ENCODE measurements at regions not wholly inside any gene's neighbourhood (a gene's known extent, or its start where the extent isn't known, plus 50 kb on each side); places are given as distances from the start of the nearest gene placed in this dataset.

DNA sequence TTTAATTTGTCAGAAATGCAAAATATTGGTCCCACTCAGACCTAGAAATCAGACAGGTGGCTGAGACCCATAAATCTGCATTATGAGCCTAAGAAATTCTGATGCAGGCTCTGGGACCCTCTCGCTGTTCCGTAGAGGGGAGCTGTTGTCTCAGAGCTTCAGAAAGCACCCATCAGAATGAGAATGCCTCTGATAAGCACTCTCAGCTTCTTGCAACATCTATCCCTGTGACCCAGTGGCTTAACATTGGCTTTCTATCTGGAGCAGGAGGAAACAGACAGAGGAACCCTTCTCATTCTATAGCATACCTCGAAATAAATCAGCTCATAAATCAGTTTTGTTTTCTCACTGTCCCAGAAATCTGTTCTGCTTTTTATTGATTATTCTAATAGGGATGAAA, 184.6 kb upstream of the SP4 start:
- TF ChIP-seq EZH2 (IDR thresholded peaks at IDR 0.05; ENCODE audit: low read length, unreplicated experiment): no peak
- TF ChIP-seq EZH2phosphoT487 (IDR thresholded peaks at IDR 0.05; ENCODE audit: borderline replicate concordance, low read length): no peak
- TF ChIP-seq, protein P1, sequence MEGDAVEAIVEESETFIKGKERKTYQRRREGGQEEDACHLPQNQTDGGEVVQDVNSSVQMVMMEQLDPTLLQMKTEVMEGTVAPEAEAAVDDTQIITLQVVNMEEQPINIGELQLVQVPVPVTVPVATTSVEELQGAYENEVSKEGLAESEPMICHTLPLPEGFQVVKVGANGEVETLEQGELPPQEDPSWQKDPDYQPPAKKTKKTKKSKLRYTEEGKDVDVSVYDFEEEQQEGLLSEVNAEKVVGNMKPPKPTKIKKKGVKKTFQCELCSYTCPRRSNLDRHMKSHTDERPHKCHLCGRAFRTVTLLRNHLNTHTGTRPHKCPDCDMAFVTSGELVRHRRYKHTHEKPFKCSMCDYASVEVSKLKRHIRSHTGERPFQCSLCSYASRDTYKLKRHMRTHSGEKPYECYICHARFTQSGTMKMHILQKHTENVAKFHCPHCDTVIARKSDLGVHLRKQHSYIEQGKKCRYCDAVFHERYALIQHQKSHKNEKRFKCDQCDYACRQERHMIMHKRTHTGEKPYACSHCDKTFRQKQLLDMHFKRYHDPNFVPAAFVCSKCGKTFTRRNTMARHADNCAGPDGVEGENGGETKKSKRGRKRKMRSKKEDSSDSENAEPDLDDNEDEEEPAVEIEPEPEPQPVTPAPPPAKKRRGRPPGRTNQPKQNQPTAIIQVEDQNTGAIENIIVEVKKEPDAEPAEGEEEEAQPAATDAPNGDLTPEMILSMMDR (conservative IDR thresholded peaks at IDR 0.05; ENCODE audit: low read depth, low read length): no peak
- no TSS peak for BruUV-seq (replicated peaks)
- H3K4me2 ChIP-seq (ENCODE audit: low read length): no peak overlapping the region
- H3K4me3 ChIP-seq (ENCODE audit: low read length): no peak overlapping the region
- intact Hi-C loops (cut with micrococcal nuclease): no loop called here
- no peak for DNase-seq
- no peak for ATAC-seq
- no peaks in the 10 kb centered on the region for H3K9me3 ChIP-seq (ENCODE audit: low read length)
- no peaks in the 10 kb centered on the region for H4K20me1 ChIP-seq (ENCODE audit: low read length)
- no peaks in the 10 kb centered on the region for H3F3A ChIP-seq (ENCODE audit: low read length, unreplicated experiment)
- no peak overlapping the region for H3K9ac ChIP-seq (ENCODE audit: low read length)
- H3K27me3 ChIP-seq (ENCODE audit: low read length): peaks cover 79% of the 10 kb centered on the region
- POLR2A ChIA-PET (ENCODE audit: unreplicated experiment): no interaction called here
- no peaks in the 10 kb centered on the region for H3K9me2 ChIP-seq (replicated peaks; ENCODE audit: low read length)
- CTCF ChIA-PET: no interaction called here
- no peak overlapping the region for H2AFZ ChIP-seq (ENCODE audit: low read length)
- H3K79me2 ChIP-seq (ENCODE audit: low read length): no peaks in the 10 kb centered on the region
- no peak overlapping the region for H3K27ac ChIP-seq (ENCODE audit: low read length)
- H3K4me1 ChIP-seq (ENCODE audit: insufficient read depth, low read length): no peaks in the 10 kb centered on the region
- H3K36me3 ChIP-seq (ENCODE audit: low read depth, low read length): no peaks in the 10 kb centered on the region

DNA sequence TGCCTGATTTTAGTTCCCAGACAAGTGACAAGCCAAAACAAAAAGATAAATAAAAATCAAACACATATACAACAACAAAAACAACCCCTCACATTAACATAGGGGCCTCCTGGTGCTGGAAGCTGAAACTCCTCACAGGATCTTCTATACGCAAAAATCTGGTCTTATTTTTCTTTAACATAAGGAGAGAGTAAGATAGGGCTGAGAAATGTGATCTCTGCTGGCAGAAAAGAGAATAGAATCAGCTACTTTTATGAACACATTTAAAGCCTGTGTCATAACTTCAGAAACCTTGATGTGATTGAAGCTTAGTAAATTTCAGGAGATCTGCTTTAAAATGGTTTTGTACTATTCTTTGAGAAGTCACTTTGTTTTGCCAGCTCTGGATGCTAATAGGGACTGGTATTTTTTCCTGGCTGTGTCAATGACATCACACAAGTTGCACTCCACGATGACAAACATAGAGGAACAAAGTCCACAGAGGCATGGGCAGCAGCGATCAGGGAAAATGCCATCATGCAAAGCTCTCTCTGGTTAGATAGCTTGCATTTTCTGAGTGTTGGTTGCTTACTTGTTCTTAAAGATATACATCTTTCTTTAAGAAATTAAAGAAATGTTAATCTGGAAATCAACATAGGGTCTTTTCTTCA, 176.6 kb upstream of the SP4 start:
- POLR2A ChIA-PET (ENCODE audit: unreplicated experiment): no interaction called here
- no peak for TF ChIP-seq EZH2 (IDR thresholded peaks at IDR 0.05; ENCODE audit: low read length, unreplicated experiment)
- TF ChIP-seq, protein P1 (conservative IDR thresholded peaks at IDR 0.05; ENCODE audit: low read depth, low read length): peak; percentile 25; the same call in 1 of the 2 replicates
- intact Hi-C loops (cut with micrococcal nuclease): no loop called here
- H2AFZ ChIP-seq (ENCODE audit: low read length): no peak overlapping the region
- peaks cover 79% of the 10 kb centered on the region for H3K27me3 ChIP-seq (ENCODE audit: low read length)
- CTCF ChIA-PET: interaction anchor here (0.5 kb wide), 1 partner anchor 515 kb away, joined by 3 read pairs; no protein-coding TSS in a partner anchor
- ATAC-seq: 0 out of 2 replicates have a peak, but pooled peaks have one; percentile 18
- H3K79me2 ChIP-seq (ENCODE audit: low read length): no peaks in the 10 kb centered on the region
- peak; percentile 4 for DNase-seq
- H3K4me2 ChIP-seq (ENCODE audit: low read length): no peak overlapping the region
- H3K9me3 ChIP-seq (ENCODE audit: low read length): no peaks in the 10 kb centered on the region
- H3F3A ChIP-seq (ENCODE audit: low read length, unreplicated experiment): no peaks in the 10 kb centered on the region
- BruUV-seq (replicated peaks): no TSS peak
- H3K27ac ChIP-seq (ENCODE audit: low read length): no peak overlapping the region
- H3K4me1 ChIP-seq (ENCODE audit: insufficient read depth, low read length): no peaks in the 10 kb centered on the region
- no peak overlapping the region for H3K9ac ChIP-seq (ENCODE audit: low read length)
- H3K9me2 ChIP-seq (replicated peaks; ENCODE audit: low read length): no peaks in the 10 kb centered on the region
- no peaks in the 10 kb centered on the region; the same call in 1 of the 2 replicates for H4K20me1 ChIP-seq (ENCODE audit: low read length)
- H3K36me3 ChIP-seq (ENCODE audit: low read depth, low read length): no peaks in the 10 kb centered on the region
- no peak overlapping the region for H3K4me3 ChIP-seq (ENCODE audit: low read length)
